Sigmoid colon (tissue), 4 donors: ENCODE measurements at regions not wholly inside any gene's neighbourhood (a gene's known extent, or its start where the extent isn't known, plus 50 kb on each side); places are given as distances from the start of the nearest gene placed in this dataset.

ENCODE experiments used
- CTCF ChIP-seq, 4 experiments: fragments of 450-650 bp in 3 of 4; fragments of 200-600 bp in 1 of 4; IDR thresholded peaks; one replicate each; pipeline ENCODE4 v1.5.1; 2016 to 2019; ENCODE audit warnings: antibody characterized with exemption in 4 of 4, mild to moderate bottlenecking in 3 of 4, moderate library complexity in 2 of 4
- EP300 ChIP-seq, 4 donors: sonication (generic); formaldehyde crosslinking; IDR thresholded peaks; one replicate each; pipeline ENCODE4 v1.6.1; 2017; ENCODE audit warnings: antibody characterized with exemption in 4 of 4

- TF ChIP-seq CTCF (IDR thresholded peaks at IDR 0.05) (no peak), EP300 (IDR thresholded peaks at IDR 0.05) (no peak)
Measured at GRCh38 chr10:44186821-44187220, 198.1 kb downstream of the CXCL12 start.
